CD4-positive, alpha-beta T cell treated with Interleukin-4 for 4 hours (primary cell): ENCODE measurements at regions not wholly inside any gene's neighbourhood (a gene's known extent, or its start where the extent isn't known, plus 50 kb on each side); places are given as distances from the start of the nearest gene placed in this dataset.

Experiments
- DNase-seq: peaks from one replicate; pipeline ENCODE4 v3.0.0-alpha.2; 2020

- no peak for DNase-seq
Observed at GRCh38 chr4:130393642-130394041, 1297.7 kb downstream of the C4orf33 start.

- no peak for DNase-seq
Observed at GRCh38 chr4:130395871-130396270, 1299.9 kb downstream of the C4orf33 start.

GRCh38 chr4:130403221-130403620, 1307.3 kb downstream of the C4orf33 start:
- no peak for DNase-seq

- no peak for DNase-seq
Observed at GRCh38 chr4:130416228-130416627, 1320.3 kb downstream of the C4orf33 start.

GRCh38 chr4:130419211-130419975, 1323.4 kb downstream of the C4orf33 start:
- no peak for DNase-seq

- DNase-seq, result no peak
Observed at GRCh38 chr4:130422261-130422660, 1326.3 kb downstream of the C4orf33 start.

GRCh38 chr4:130424211-130424610, 1328.3 kb downstream of the C4orf33 start:
- no peak for DNase-seq

- DNase-seq, result no peak
Observed at GRCh38 chr4:130432289-130432688, 1336.3 kb downstream of the C4orf33 start.

- no peak for DNase-seq
Observed at GRCh38 chr4:130449741-130450140, 1353.8 kb downstream of the C4orf33 start.

GRCh38 chr4:130468340-130468739, 1372.4 kb downstream of the C4orf33 start:
- no peak for DNase-seq

- DNase-seq, result no peak
Observed at GRCh38 chr4:130478406-130478805, 1382.5 kb downstream of the C4orf33 start.

GRCh38 chr4:130479020-130479419, 1383.1 kb downstream of the C4orf33 start:
- DNase-seq, result no peak

- no peak for DNase-seq
Observed at GRCh38 chr4:130479674-130480073, 1383.7 kb downstream of the C4orf33 start.

- no peak for DNase-seq
Observed at GRCh38 chr4:130484826-130485225, 1388.9 kb downstream of the C4orf33 start.

- DNase-seq, result no peak
Observed at GRCh38 chr4:130485371-130485770, 1389.4 kb downstream of the C4orf33 start.

GRCh38 chr4:130486186-130486585, 1390.2 kb downstream of the C4orf33 start:
- no peak for DNase-seq

GRCh38 chr4:130486841-130487240, 1390.9 kb downstream of the C4orf33 start:
- DNase-seq, result no peak

- no peak for DNase-seq
Observed at GRCh38 chr4:130510661-130511060, 1414.7 kb downstream of the C4orf33 start.

GRCh38 chr4:130511776-130512175, 1415.8 kb downstream of the C4orf33 start:
- no peak for DNase-seq

GRCh38 chr4:130524057-130524456, 1428.1 kb downstream of the C4orf33 start:
- DNase-seq, result no peak

- DNase-seq, result no peak
Observed at GRCh38 chr4:130530505-130530904, 1434.6 kb downstream of the C4orf33 start.

GRCh38 chr4:130534651-130535050, 1438.7 kb downstream of the C4orf33 start:
- no peak for DNase-seq

- DNase-seq, result no peak
Observed at GRCh38 chr4:130542953-130543352, 1447.0 kb downstream of the C4orf33 start.

GRCh38 chr4:130545171-130545570, 1449.2 kb downstream of the C4orf33 start:
- DNase-seq, result no peak

GRCh38 chr4:130545596-130545995, 1449.6 kb downstream of the C4orf33 start:
- no peak for DNase-seq
